ENCODE measurements at regions not wholly inside any gene's neighbourhood (a gene's known extent, or its start where the extent isn't known, plus 50 kb on each side); places are given as distances from the start of the nearest gene placed in this dataset.

GRCh38 chrX:39877905-39878304 is 219.9 kb downstream of the BCOR start:
- peaks cover 3% of the 10 kb centered on the region; the same call in 1 of the 2 replicates for H3K4me1 ChIP-seq (ENCODE audit: insufficient read depth, low read length)
- no peak overlapping the region for H4K8ac ChIP-seq (replicated peaks; ENCODE audit: insufficient read length, low read depth, low read length)
- no peak overlapping the region for H3K14ac ChIP-seq (ENCODE audit: insufficient read depth, low read length)
- TF ChIP-seq, protein P1, sequence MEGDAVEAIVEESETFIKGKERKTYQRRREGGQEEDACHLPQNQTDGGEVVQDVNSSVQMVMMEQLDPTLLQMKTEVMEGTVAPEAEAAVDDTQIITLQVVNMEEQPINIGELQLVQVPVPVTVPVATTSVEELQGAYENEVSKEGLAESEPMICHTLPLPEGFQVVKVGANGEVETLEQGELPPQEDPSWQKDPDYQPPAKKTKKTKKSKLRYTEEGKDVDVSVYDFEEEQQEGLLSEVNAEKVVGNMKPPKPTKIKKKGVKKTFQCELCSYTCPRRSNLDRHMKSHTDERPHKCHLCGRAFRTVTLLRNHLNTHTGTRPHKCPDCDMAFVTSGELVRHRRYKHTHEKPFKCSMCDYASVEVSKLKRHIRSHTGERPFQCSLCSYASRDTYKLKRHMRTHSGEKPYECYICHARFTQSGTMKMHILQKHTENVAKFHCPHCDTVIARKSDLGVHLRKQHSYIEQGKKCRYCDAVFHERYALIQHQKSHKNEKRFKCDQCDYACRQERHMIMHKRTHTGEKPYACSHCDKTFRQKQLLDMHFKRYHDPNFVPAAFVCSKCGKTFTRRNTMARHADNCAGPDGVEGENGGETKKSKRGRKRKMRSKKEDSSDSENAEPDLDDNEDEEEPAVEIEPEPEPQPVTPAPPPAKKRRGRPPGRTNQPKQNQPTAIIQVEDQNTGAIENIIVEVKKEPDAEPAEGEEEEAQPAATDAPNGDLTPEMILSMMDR (conservative IDR thresholded peaks at IDR 0.05): no peak
- H3K9me3 Mint-ChIP-seq: peaks cover 63 to 66% of the 10 kb centered on the region in 2 experiments
- DNase-seq: peak; percentile 48
- no peak overlapping the region for H3K4me3 Mint-ChIP-seq
- no peak overlapping the region for H3K27ac ChIP-seq (ENCODE audit: insufficient read length, low read depth, low read length)
- no peaks in the 10 kb centered on the region for H3K27me3 ChIP-seq (ENCODE audit: insufficient read depth, low read length)
- H3K9ac ChIP-seq (ENCODE audit: extremely low read depth, insufficient read length, low read length): no peak overlapping the region
- peaks cover 12% of the 10 kb centered on the region for H3K27me3 Mint-ChIP-seq (ENCODE audit: low read depth)
- H3K9me3 ChIP-seq (ENCODE audit: control insufficient read depth, low read depth, low read length): no peaks in the 10 kb centered on the region
- no peak overlapping the region for H2BK20ac ChIP-seq (ENCODE audit: low read depth, low read length, poor library complexity, severe bottlenecking)
- H2BK5ac ChIP-seq (ENCODE audit: insufficient read length, low read length): no peak overlapping the region
- H2BK12ac ChIP-seq (ENCODE audit: insufficient read length, low read depth, low read length): no peak overlapping the region
- H3K18ac ChIP-seq (ENCODE audit: insufficient read length, low read depth, low read length): no peak overlapping the region
- H3K4me2 ChIP-seq (ENCODE audit: insufficient read depth, insufficient read length, low read length): no peak overlapping the region
- H3K79me1 ChIP-seq (ENCODE audit: insufficient read depth, low read depth, low read length, poor library complexity, severe bottlenecking): no peaks in the 10 kb centered on the region
- WGBS (ENCODE audit: extremely low coverage, insufficient read length, low lambda C conversion rate): no CpG with 5 or more reads among the region's 18 CpGs
- H3K79me2 ChIP-seq (ENCODE audit: insufficient read depth, low read length): no peaks in the 10 kb centered on the region
- H4K91ac ChIP-seq (ENCODE audit: insufficient read length, low read depth, low read length): no peak overlapping the region
- H3K56ac ChIP-seq (ENCODE audit: insufficient read length, low read depth, low read length): no peak overlapping the region
- H3K27ac Mint-ChIP-seq: no peak overlapping the region
- H3T11ph ChIP-seq (ENCODE audit: low read length): no peak overlapping the region
- no peaks in the 10 kb centered on the region for H3K23me2 ChIP-seq (ENCODE audit: insufficient read length, low read depth, low read length, poor library complexity, severe bottlenecking)
- no peak overlapping the region for H2AK5ac ChIP-seq (ENCODE audit: insufficient read length, low read length)
- H3K4me1 Mint-ChIP-seq: peaks cover 6 to 21% of the 10 kb centered on the region in 2 experiments
- no peaks in the 10 kb centered on the region for H4K20me1 ChIP-seq (ENCODE audit: control insufficient read depth, insufficient read depth, insufficient read length)
- H2AFZ ChIP-seq (ENCODE audit: low read length): no peak overlapping the region
- no peak overlapping the region for H3K23ac ChIP-seq (ENCODE audit: insufficient read length, low read depth, low read length)
- H4K5ac ChIP-seq (ENCODE audit: insufficient read length, low read depth, low read length): no peak overlapping the region
- 0 out of 7 replicates have a peak, but pooled peaks cover 0 to 2% (median 0%) of the 10 kb centered on the region in 3 experiments for H3K36me3 Mint-ChIP-seq (ENCODE audit: insufficient read depth in 1 of 3, low read depth in 3 of 3)
- H2BK15ac ChIP-seq (ENCODE audit: low read depth, low read length): no peak overlapping the region
- H2BK120ac ChIP-seq (ENCODE audit: low read depth, low read length, poor library complexity, severe bottlenecking): no peak overlapping the region
- no peak overlapping the region for H3K4ac ChIP-seq (ENCODE audit: low read depth, low read length)

All from H9 (cell line).